Erythroblast (primary cell): ENCODE measurements at regions not wholly inside any gene's neighbourhood (a gene's known extent, or its start where the extent isn't known, plus 50 kb on each side); places are given as distances from the start of the nearest gene placed in this dataset.

Experiments used
- GATA1 ChIP-seq: IDR thresholded peaks from 2 replicates; pipeline ENCODE4 v1.6.1; 2011; ENCODE audit warnings: low read depth, mild to moderate bottlenecking, control low read depth, low read length, moderate library complexity
- POLR2A ChIP-seq: IDR thresholded peaks from 2 replicates; pipeline ENCODE4 v1.6.1; 2011; ENCODE audit warnings: mild to moderate bottlenecking, low read length

GRCh38 chr12:67161322-67161918, 107.7 kb upstream of the CAND1 start:
- TF ChIP-seq POLR2A (no peak), GATA1 (no peak)
